Esophagus squamous epithelium (tissue), 4 donors: ENCODE measurements at regions not wholly inside any gene's neighbourhood (a gene's known extent, or its start where the extent isn't known, plus 50 kb on each side); places are given as distances from the start of the nearest gene placed in this dataset.

Experiments
- POLR2A ChIP-seq, 4 donors: fragments of 450-650 bp; IDR thresholded peaks; one replicate each; pipeline ENCODE4 v1.6.1; 2017; ENCODE audit warnings: antibody characterized with exemption in 4 of 4, mild to moderate bottlenecking in 4 of 4, moderate library complexity in 3 of 4
- TF ChIP-seq, protein P1 (sequence below), 6 experiments: fragments of 450-650 bp in 4 of 6; fragments of 200-600 bp in 2 of 6; sonication (generic) in 2 of 6; IDR thresholded peaks; one replicate each; pipeline ENCODE4 v1.5.1; 2016 to 2019; ENCODE audit warnings: antibody characterized with exemption in 6 of 6, mild to moderate bottlenecking in 4 of 6, moderate library complexity in 4 of 6

DNA sequence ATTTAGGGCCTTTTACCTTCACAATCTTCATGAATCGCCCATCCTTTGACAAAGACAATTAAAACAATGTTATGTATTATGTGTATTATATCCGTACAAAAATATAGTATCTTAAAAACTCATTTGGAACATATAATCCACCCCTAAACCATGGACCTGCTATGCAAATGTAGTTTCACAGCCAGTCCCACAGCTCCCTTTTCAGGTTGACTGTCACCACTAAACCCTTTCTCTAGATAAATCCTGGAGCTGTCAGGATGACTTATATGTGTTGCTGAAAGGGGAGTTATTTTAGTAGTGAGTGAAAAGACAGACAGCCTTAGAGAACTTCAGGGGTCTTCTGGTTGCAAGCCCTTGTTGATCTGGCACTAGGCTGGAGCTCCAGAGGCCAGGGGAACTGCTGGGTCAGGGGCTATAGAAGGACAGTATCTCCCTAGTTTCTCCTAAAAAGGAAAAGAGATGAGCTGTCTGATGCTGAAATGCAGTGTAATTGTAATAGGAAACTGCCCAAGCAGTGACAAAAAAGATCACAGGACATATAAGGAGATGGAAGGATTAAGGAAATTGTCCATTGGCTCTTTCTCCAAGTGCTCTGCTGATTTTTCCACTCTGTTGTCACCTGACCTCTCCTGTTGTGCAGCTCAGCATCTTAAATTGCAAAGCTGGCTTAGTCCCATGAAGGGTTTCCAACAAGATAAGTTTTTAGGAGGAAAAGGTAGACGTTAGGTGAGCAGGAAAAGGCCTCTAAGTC lies 127.7 kb downstream of the S1PR1 start:
- TF ChIP-seq, protein P1, sequence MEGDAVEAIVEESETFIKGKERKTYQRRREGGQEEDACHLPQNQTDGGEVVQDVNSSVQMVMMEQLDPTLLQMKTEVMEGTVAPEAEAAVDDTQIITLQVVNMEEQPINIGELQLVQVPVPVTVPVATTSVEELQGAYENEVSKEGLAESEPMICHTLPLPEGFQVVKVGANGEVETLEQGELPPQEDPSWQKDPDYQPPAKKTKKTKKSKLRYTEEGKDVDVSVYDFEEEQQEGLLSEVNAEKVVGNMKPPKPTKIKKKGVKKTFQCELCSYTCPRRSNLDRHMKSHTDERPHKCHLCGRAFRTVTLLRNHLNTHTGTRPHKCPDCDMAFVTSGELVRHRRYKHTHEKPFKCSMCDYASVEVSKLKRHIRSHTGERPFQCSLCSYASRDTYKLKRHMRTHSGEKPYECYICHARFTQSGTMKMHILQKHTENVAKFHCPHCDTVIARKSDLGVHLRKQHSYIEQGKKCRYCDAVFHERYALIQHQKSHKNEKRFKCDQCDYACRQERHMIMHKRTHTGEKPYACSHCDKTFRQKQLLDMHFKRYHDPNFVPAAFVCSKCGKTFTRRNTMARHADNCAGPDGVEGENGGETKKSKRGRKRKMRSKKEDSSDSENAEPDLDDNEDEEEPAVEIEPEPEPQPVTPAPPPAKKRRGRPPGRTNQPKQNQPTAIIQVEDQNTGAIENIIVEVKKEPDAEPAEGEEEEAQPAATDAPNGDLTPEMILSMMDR (IDR thresholded peaks at IDR 0.05), result no peak
- TF ChIP-seq POLR2A (IDR thresholded peaks at IDR 0.05), result no peak
